Neural cell (in vitro differentiated cells): ENCODE measurements at regions not wholly inside any gene's neighbourhood (a gene's known extent, or its start where the extent isn't known, plus 50 kb on each side); places are given as distances from the start of the nearest gene placed in this dataset.

ENCODE experiments used
- H2AFZ ChIP-seq: fragments of 200-600, 300-800 bp; sonication (generic), shearing (Covaris generic); 2 replicates; pipeline ENCODE4 v1.6.0; 2014; ENCODE audit warnings: low read depth, mild to moderate bottlenecking, antibody characterized with exemption, low read length, moderate library complexity
- H3F3A ChIP-seq: fragments of 200-600 bp; shearing (Covaris generic); 2 replicates; pipeline ENCODE4 v1.6.1; 2016; ENCODE audit warnings: mild to moderate bottlenecking, moderate library complexity, mixed read lengths, antibody characterized with exemption, low read length; ENCODE audit not compliant: insufficient read depth, poor library complexity, severe bottlenecking
- H3K27ac ChIP-seq: fragments of 200-600, 300-800 bp; sonication (generic), shearing (Covaris generic); 2 replicates; pipeline ENCODE4 v1.5.1; 2014; ENCODE audit warnings: mild to moderate bottlenecking, low read length, moderate library complexity
- H3K27me3 ChIP-seq: fragments of 300-800, 200-600 bp; sonication (generic), shearing (Covaris generic); 2 replicates; pipeline ENCODE4 v1.6.0; 2014; ENCODE audit warnings: mild to moderate bottlenecking, low read depth, low read length, moderate library complexity; ENCODE audit not compliant: insufficient read depth
- H3K36me3 ChIP-seq: fragments of 300-800, 200-600 bp; sonication (generic), shearing (Covaris generic); 2 replicates; pipeline ENCODE4 v1.5.1; 2014; ENCODE audit warnings: mild to moderate bottlenecking, antibody characterized with exemption, low read length, moderate library complexity; ENCODE audit not compliant: insufficient read depth
- H3K4me2 ChIP-seq: fragments of 300-800, 200-600 bp; sonication (generic), shearing (Covaris generic); 2 replicates; pipeline ENCODE4 v1.6.0; 2014; ENCODE audit warnings: mild to moderate bottlenecking, low read length
- H3K4me3 ChIP-seq: fragments of 300-800, 200-600 bp; sonication (generic), shearing (Covaris generic); 2 replicates; pipeline ENCODE4 v1.5.1; 2014; ENCODE audit warnings: mild to moderate bottlenecking, low read length, moderate library complexity
- H3K79me2 ChIP-seq: fragments of 200-600 bp; shearing (Covaris generic); replicated peaks from 2 replicates; pipeline ENCODE4 v1.6.0; 2014; ENCODE audit warnings: mild to moderate bottlenecking, low read length, moderate library complexity; ENCODE audit not compliant: insufficient read depth
- H3K9ac ChIP-seq: fragments of 300-800, 200-600 bp; sonication (generic), shearing (Covaris generic); 2 replicates; pipeline ENCODE4 v1.6.1; 2016; ENCODE audit warnings: mild to moderate bottlenecking, low read length, mixed read lengths
- H3K9me2 ChIP-seq: fragments of 200-600 bp; shearing (Covaris generic); 2 replicates; pipeline ENCODE4 v1.6.1; 2016; ENCODE audit warnings: mild to moderate bottlenecking, low read length, mixed read lengths; ENCODE audit not compliant: insufficient read depth
- H3K9me3 ChIP-seq: fragments of 200-600, 300-800 bp; sonication (generic), shearing (Covaris generic); 2 replicates; pipeline ENCODE4 v1.6.1; 2016; ENCODE audit warnings: mild to moderate bottlenecking, mixed run types, low read length, moderate library complexity, mixed read lengths
- H4K20me1 ChIP-seq: fragments of 200-600 bp; shearing (Covaris generic); 2 replicates; pipeline ENCODE4 v1.6.1; 2016; ENCODE audit warnings: mild to moderate bottlenecking, mixed run types; ENCODE audit not compliant: insufficient read depth
- CTCF ChIP-seq: fragments of 450-650 bp; IDR thresholded peaks from 2 replicates; pipeline ENCODE4 v1.5.1; 2014; ENCODE audit warnings: antibody characterized with exemption, mild to moderate bottlenecking, moderate library complexity; ENCODE audit not compliant: poor library complexity, severe bottlenecking
- EP300 ChIP-seq: fragments of 450-650 bp; conservative IDR thresholded peaks from 2 replicates; pipeline ENCODE4 v1.6.1; 2014; ENCODE audit warnings: antibody characterized with exemption, mild to moderate bottlenecking, moderate library complexity; ENCODE audit not compliant: poor library complexity, severe bottlenecking
- EZH2 ChIP-seq: fragments of 200-600, 300-800 bp; shearing (Covaris generic), sonication (generic); IDR thresholded peaks from 2 replicates; pipeline ENCODE4 v1.6.1; 2014; ENCODE audit warnings: antibody characterized with exemption, low read length, borderline replicate concordance, mild to moderate bottlenecking; ENCODE audit not compliant: insufficient read depth, poor library complexity, severe bottlenecking
- MXI1 ChIP-seq: fragments of 450-650 bp; conservative IDR thresholded peaks from 2 replicates; pipeline ENCODE4 v1.6.1; 2014; ENCODE audit warnings: antibody characterized with exemption, mild to moderate bottlenecking; ENCODE audit not compliant: poor library complexity, severe bottlenecking
- POLR2AphosphoS5 ChIP-seq: IDR thresholded peaks from 2 replicates; pipeline ENCODE4 v1.6.1; 2012
- RAD21 ChIP-seq: fragments of 450-650 bp; conservative IDR thresholded peaks from 2 replicates; pipeline ENCODE4 v1.6.1; 2014; ENCODE audit warnings: antibody characterized with exemption, mild to moderate bottlenecking, moderate library complexity
- REST ChIP-seq: IDR thresholded peaks from 2 replicates; pipeline ENCODE4 v1.6.1; 2012; ENCODE audit warnings: borderline replicate concordance
- SMC3 ChIP-seq: fragments of 450-650 bp; conservative IDR thresholded peaks from 2 replicates; pipeline ENCODE4 v1.6.1; 2014; ENCODE audit warnings: antibody characterized with exemption, mild to moderate bottlenecking, moderate library complexity; ENCODE audit not compliant: poor library complexity
- TAF1 ChIP-seq: IDR thresholded peaks from 2 replicates; pipeline ENCODE4 v1.6.1; 2012; ENCODE audit warnings: low read depth

- Histone ChIP-seq H3K4me2 (no peak overlapping the region), H3K36me3 (no peaks in the 10 kb centered on the region), H3K79me2 (no peaks in the 10 kb centered on the region), H4K20me1 (no peaks in the 10 kb centered on the region), H3F3A (no peaks in the 10 kb centered on the region), H3K4me3 (no peak overlapping the region), H3K9ac (no peak overlapping the region), H3K27me3 (no peaks in the 10 kb centered on the region), H3K9me2 (no peaks in the 10 kb centered on the region), H2AFZ (no peak overlapping the region), H3K27ac (no peak overlapping the region), H3K9me3 (no peaks in the 10 kb centered on the region)
- TF ChIP-seq REST = no peak
- TF ChIP-seq SMC3 = no peak
- no peak for TF ChIP-seq EZH2
- no peak for TF ChIP-seq CTCF
- no peak for TF ChIP-seq MXI1
- TF ChIP-seq POLR2AphosphoS5 = no peak
- no peak for TF ChIP-seq RAD21
- no peak for TF ChIP-seq TAF1
- TF ChIP-seq EP300 = no peak
Measured at GRCh38 chr4:188754372-188755002, 615.2 kb downstream of the TRIML1 start.

- Histone ChIP-seq H3K9me2 (no peaks in the 10 kb centered on the region), H3K79me2 (no peaks in the 10 kb centered on the region), H3K9me3 (no peaks in the 10 kb centered on the region), H3K9ac (no peak overlapping the region), H3F3A (no peaks in the 10 kb centered on the region), H3K4me2 (no peak overlapping the region), H3K27me3 (no peaks in the 10 kb centered on the region), H3K27ac (no peak overlapping the region), H3K36me3 (no peaks in the 10 kb centered on the region), H3K4me3 (no peak overlapping the region), H4K20me1 (no peaks in the 10 kb centered on the region), H2AFZ (no peak overlapping the region)
- TF ChIP-seq EP300 (no peak), TAF1 (no peak), REST (no peak), RAD21 (no peak), POLR2AphosphoS5 (no peak), EZH2 (no peak), MXI1 (no peak), CTCF (no peak), SMC3 (no peak)
Measured at GRCh38 chr4:188767496-188767895, 628.3 kb downstream of the TRIML1 start.
